MM.1S (cell line): ENCODE measurements at regions not wholly inside any gene's neighbourhood (a gene's known extent, or its start where the extent isn't known, plus 50 kb on each side); places are given as distances from the start of the nearest gene placed in this dataset.

Experiments
- DNase-seq: peaks from one replicate; pipeline ENCODE4 v3.0.0-alpha.2; 2015
- H2AFZ ChIP-seq: fragments of 300-600 bp; sonication (generic); 2 replicates; pipeline ENCODE4 v1.6.0; 2016; ENCODE audit warnings: antibody characterized with exemption, low read length
- H3F3A ChIP-seq: fragments of 300-600 bp; sonication (generic); 2 replicates; pipeline ENCODE4 v1.6.1; 2016; ENCODE audit warnings: mild to moderate bottlenecking, antibody characterized with exemption, low read length, moderate library complexity, mixed read lengths; ENCODE audit not compliant: insufficient read depth
- H3K27ac ChIP-seq: fragments of 300-600 bp; sonication (generic); 2 replicates; pipeline ENCODE4 v1.5.1; 2016; ENCODE audit warnings: mild to moderate bottlenecking, low read length
- H3K27me3 ChIP-seq: fragments of 300-600 bp; sonication (generic); replicated peaks from 2 replicates; pipeline ENCODE4 v1.6.0; 2016; ENCODE audit warnings: low read length; ENCODE audit not compliant: insufficient read depth
- H3K36me3 ChIP-seq: fragments of 300-600 bp; sonication (generic); replicated peaks from 2 replicates; pipeline ENCODE4 v1.6.1; 2016; ENCODE audit warnings: mild to moderate bottlenecking, low read length, mixed read lengths; ENCODE audit not compliant: insufficient read depth
- H3K4me1 ChIP-seq: fragments of 300-600 bp; sonication (generic); 2 replicates; pipeline ENCODE4 v1.6.1; 2016; ENCODE audit warnings: low read length, mixed read lengths
- H3K4me2 ChIP-seq: fragments of 300-600 bp; sonication (generic); 2 replicates; pipeline ENCODE4 v1.6.0; 2016; ENCODE audit warnings: low read depth, low read length
- H3K4me3 ChIP-seq: fragments of 300-600 bp; sonication (generic); 2 replicates; pipeline ENCODE4 v1.5.1; 2016; ENCODE audit warnings: low read length, mixed read lengths
- H3K79me2 ChIP-seq: fragments of 300-600 bp; sonication (generic); 2 replicates; pipeline ENCODE4 v1.6.1; 2016; ENCODE audit warnings: mixed run types, low read length, mixed read lengths
- H3K9ac ChIP-seq: fragments of 300-600 bp; sonication (generic); 2 replicates; pipeline ENCODE4 v1.6.1; 2016; ENCODE audit warnings: low read length, mixed read lengths
- H3K9me2 ChIP-seq: fragments of 300-600 bp; sonication (generic); replicated peaks from 2 replicates; pipeline ENCODE4 v1.6.1; 2016; ENCODE audit warnings: mild to moderate bottlenecking, low read length, mixed read lengths; ENCODE audit not compliant: insufficient read depth
- H3K9me3 ChIP-seq: fragments of 300-600 bp; sonication (generic); replicated peaks from 2 replicates; pipeline ENCODE4 v1.6.1; 2016; ENCODE audit warnings: mild to moderate bottlenecking, low read length, mixed read lengths; ENCODE audit not compliant: insufficient read depth
- H4K20me1 ChIP-seq: fragments of 300-600 bp; sonication (generic); 2 replicates; pipeline ENCODE4 v1.6.1; 2016; ENCODE audit warnings: mild to moderate bottlenecking, low read length, moderate library complexity, mixed read lengths; ENCODE audit not compliant: insufficient read depth
- EZH2 ChIP-seq: fragments of 300-600 bp; sonication (generic); optimal IDR thresholded peaks from 2 replicates; pipeline ENCODE3; 2017; ENCODE audit warnings: low read depth, mild to moderate bottlenecking, antibody characterized with exemption, low read length, mixed read lengths
- EZH2phosphoT487 ChIP-seq: fragments of 300-600 bp; sonication (generic); IDR thresholded peaks from 2 replicates; pipeline ENCODE4 v1.6.1; 2018; ENCODE audit warnings: antibody characterized with exemption, low read length
- TF ChIP-seq, protein P1 (sequence below): fragments of 300-600 bp; sonication (generic); IDR thresholded peaks from 2 replicates; pipeline ENCODE4 v1.5.1; 2016; ENCODE audit warnings: antibody characterized with exemption, low read length, mixed read lengths

DNA sequence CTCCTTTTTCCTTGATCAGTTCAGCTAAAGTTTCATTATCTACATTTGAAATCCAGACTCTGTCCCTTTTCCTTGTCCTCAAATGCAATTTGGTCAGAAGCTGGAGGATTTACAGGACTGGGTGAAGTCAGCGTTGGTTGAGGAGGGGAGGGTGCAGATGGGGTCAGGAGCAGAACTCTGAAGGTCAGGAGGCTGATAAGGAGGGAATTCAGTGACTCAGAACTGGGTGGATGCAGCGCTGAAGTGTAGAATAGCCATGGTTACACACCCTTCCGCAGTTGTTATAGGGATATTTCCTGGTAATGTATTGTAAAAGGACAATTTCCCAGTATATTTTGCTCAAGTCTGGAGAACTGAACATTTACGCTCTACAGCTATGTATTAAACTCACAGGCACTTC is 133.1 kb upstream of the FOXA2 start:
- Histone ChIP-seq H3K9me3 (no peaks in the 10 kb centered on the region), H3F3A (no peaks in the 10 kb centered on the region), H3K27ac (no peak overlapping the region), H4K20me1 (no peaks in the 10 kb centered on the region), H3K79me2 (no peaks in the 10 kb centered on the region), H3K9ac (no peak overlapping the region), H3K9me2 (no peaks in the 10 kb centered on the region), H3K36me3 (no peaks in the 10 kb centered on the region), H3K4me3 (no peak overlapping the region), H2AFZ (no peak overlapping the region), H3K4me1 (no peaks in the 10 kb centered on the region), H3K27me3 (no peaks in the 10 kb centered on the region), H3K4me2 (no peak overlapping the region)
- DNase-seq, result no peak
- no peak for TF ChIP-seq EZH2phosphoT487
- TF ChIP-seq, protein P1, sequence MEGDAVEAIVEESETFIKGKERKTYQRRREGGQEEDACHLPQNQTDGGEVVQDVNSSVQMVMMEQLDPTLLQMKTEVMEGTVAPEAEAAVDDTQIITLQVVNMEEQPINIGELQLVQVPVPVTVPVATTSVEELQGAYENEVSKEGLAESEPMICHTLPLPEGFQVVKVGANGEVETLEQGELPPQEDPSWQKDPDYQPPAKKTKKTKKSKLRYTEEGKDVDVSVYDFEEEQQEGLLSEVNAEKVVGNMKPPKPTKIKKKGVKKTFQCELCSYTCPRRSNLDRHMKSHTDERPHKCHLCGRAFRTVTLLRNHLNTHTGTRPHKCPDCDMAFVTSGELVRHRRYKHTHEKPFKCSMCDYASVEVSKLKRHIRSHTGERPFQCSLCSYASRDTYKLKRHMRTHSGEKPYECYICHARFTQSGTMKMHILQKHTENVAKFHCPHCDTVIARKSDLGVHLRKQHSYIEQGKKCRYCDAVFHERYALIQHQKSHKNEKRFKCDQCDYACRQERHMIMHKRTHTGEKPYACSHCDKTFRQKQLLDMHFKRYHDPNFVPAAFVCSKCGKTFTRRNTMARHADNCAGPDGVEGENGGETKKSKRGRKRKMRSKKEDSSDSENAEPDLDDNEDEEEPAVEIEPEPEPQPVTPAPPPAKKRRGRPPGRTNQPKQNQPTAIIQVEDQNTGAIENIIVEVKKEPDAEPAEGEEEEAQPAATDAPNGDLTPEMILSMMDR, result no peak
- TF ChIP-seq EZH2, result no peak

DNA sequence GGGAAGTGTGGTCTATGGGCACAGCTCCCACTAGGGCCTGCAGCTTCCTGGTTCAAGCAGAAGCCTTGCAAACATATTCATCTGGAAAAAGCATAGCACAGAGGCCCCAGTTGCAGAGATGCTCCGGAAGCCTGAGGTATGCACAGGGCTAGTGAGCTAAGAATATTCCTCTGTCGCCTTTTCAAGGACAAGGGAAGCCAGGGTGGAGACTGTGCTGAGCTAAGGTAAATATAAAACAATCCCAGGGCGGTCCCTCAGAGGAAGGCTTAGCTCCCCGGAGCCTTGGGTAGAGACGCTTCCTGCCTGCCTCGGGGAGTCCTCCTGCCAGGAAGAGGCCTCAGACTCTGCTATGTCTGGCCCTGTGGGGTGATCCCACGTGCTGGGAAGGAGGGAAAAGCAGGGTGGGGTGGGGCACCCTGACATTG is 134.8 kb upstream of the FOXA2 start:
- no peak for DNase-seq
- Histone ChIP-seq H3K27me3 (no peaks in the 10 kb centered on the region), H3K9me3 (no peaks in the 10 kb centered on the region), H3K4me1 (no peaks in the 10 kb centered on the region), H3F3A (no peaks in the 10 kb centered on the region), H4K20me1 (no peaks in the 10 kb centered on the region), H3K36me3 (no peaks in the 10 kb centered on the region), H3K79me2 (no peaks in the 10 kb centered on the region), H3K9me2 (no peaks in the 10 kb centered on the region), H3K27ac (no peak overlapping the region), H2AFZ (no peak overlapping the region), H3K9ac (no peak overlapping the region), H3K4me2 (no peak overlapping the region), H3K4me3 (no peak overlapping the region)
- TF ChIP-seq, protein P1, result no peak
- TF ChIP-seq EZH2 (no peak), EZH2phosphoT487 (no peak)

DNA sequence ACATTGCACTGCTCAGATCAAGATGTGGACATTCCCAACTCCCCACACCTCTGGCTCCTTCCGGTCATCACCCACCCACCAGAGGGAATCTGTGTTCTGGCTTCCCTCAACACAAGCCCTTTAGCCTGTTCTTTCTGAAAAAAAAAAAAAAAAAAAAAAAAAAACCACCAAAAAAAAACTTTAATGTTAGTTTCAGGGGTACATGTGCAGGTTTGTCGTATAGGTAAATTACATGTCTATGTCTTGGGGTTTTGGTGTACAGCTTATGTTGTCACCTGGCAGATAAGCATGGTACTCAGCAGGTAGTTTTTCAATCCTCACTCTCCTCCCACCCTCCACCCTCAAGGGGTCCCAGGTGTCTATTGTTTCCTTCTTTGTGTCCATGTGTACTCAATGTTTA is 135.8 kb upstream of the FOXA2 start:
- H3K4me2 ChIP-seq, result no peak overlapping the region
- no peak overlapping the region for H2AFZ ChIP-seq
- H3K27ac ChIP-seq, result no peak overlapping the region
- no peaks in the 10 kb centered on the region for H3K36me3 ChIP-seq
- no peaks in the 10 kb centered on the region for H3K4me1 ChIP-seq
- H3K27me3 ChIP-seq, result no peaks in the 10 kb centered on the region
- no peaks in the 10 kb centered on the region for H3F3A ChIP-seq
- no peaks in the 10 kb centered on the region for H3K79me2 ChIP-seq
- TF ChIP-seq, protein P1, result no peak
- TF ChIP-seq EZH2phosphoT487, result no peak
- no peaks in the 10 kb centered on the region for H3K9me3 ChIP-seq
- no peaks in the 10 kb centered on the region for H4K20me1 ChIP-seq
- no peak for DNase-seq
- H3K9ac ChIP-seq, result no peak overlapping the region
- no peak overlapping the region for H3K4me3 ChIP-seq
- no peaks in the 10 kb centered on the region for H3K9me2 ChIP-seq

DNA sequence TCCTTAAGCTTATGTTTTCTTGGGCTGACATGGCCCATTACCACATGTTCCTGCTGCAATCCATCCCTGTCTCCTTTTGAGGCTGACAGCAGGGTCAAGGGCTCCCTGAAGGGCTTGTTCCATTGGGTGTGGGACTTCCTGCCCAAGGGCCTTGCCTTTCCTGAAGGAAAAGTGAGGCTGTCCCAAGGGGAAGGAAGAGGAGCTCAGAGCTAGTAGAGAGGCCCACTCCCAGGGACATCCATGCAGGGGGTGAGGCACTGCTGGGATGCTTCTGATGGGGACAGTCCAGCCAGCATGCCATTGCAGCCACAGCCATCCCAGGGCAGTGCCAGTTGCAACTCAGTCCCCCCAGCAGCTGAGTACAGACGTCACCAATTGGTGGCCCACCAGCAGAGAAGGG is 138.4 kb upstream of the FOXA2 start:
- no peak overlapping the region for H2AFZ ChIP-seq
- DNase-seq, result no peak

More for the DNA sequence above, 138.4 kb upstream of the FOXA2 start:
- H3K27ac ChIP-seq, result no peak overlapping the region
- no peak overlapping the region for H3K4me3 ChIP-seq
- no peaks in the 10 kb centered on the region for H4K20me1 ChIP-seq
- no peaks in the 10 kb centered on the region for H3K36me3 ChIP-seq
- H3K4me1 ChIP-seq, result no peaks in the 10 kb centered on the region
- H3K27me3 ChIP-seq, result no peaks in the 10 kb centered on the region
- no peaks in the 10 kb centered on the region for H3K9me2 ChIP-seq
- H3K79me2 ChIP-seq, result no peaks in the 10 kb centered on the region
- no peak overlapping the region for H3K9ac ChIP-seq
- TF ChIP-seq, protein P1, result no peak
- TF ChIP-seq EZH2phosphoT487 (no peak), EZH2 (no peak)
- H3K9me3 ChIP-seq, result no peaks in the 10 kb centered on the region
- no peak overlapping the region for H3K4me2 ChIP-seq
- no peaks in the 10 kb centered on the region for H3F3A ChIP-seq
